ENCODE measurements at regions not wholly inside any gene's neighbourhood (a gene's known extent, or its start where the extent isn't known, plus 50 kb on each side); places are given as distances from the start of the nearest gene placed in this dataset.

- no peak for FAIRE-seq
Measured at GRCh38 chr7:4613846-4614548, 68.1 kb upstream of the FOXK1 start.

GRCh38 chr7:4616116-4616515 is 66.0 kb upstream of the FOXK1 start:
- FAIRE-seq: no peak

DNA sequence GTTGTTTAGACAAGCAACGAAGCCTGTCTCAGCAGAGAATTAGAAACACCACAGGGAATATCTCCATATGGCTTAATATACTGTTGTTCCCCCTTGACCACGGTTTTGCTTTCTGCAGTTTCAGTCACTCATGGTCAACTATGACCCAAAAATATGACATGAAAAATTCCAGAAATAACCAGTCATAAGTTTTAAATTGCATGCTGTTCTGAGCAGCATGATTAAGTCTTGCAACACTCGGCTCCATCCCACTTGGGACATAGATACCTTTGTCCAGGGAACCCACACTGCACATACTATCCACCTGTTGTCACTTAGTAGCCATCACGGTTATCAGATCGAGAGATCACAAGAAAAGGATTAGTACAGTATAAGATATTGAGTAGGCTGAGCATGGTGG is 60.7 kb upstream of the FOXK1 start:
- no peak for FAIRE-seq

DNA sequence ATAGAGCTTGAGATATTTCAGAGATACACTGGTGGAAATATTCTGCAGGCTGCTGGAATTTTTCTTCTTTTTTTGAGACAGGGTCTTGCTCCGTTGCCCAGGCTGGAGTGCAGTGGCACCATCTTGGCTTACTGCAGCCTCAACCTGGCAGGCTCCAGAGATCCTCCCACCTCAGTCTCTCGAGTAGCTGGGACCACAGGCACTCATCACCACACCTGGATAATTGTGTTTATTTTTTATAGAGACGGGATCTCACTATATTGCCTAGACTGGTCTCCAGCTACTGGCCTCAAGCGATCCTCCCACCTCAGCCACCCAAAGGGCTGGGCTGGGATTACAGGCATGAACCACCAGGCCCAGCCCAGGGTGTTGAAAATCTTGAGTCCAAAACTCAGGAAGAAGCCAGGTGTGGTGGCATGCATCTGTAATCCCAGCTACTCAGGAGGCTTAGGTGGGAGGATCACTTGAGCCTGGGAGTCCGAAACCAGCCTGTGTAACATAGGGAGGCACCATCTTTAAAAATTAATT is 55.7 kb upstream of the FOXK1 start:
- no peak for FAIRE-seq

DNA sequence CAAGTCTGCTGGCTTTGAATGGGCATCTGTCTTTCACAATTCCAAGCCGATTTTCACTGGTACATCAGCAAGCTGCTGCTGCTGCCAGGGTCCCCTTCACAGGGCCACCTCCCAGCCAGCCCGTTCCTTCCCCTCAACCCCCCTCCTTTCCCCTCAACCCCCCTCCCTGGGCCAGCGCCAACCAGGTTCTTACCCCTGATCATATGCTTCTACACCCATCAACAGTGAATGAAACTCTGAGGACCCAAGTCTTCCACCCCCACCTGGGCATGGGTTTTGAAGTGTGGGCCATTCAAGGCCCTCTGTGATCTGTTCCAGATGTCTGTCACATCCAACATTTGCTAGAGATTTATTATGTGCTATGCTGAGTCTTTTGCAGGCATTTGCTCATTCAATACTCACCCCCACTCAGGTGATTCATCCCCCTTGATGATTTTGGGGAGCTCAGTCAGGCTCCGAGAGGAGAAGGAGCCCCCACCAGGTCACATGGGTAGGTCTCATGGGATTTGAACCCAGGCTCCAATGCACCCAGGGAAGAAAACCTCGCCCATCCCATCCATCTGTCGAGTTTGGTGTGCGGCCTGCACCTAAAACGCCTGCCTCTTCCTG is 52.7 kb upstream of the FOXK1 start:
- no peak for FAIRE-seq

GRCh38 chr7:4631380-4632179 is 50.5 kb upstream of the FOXK1 start:
- FAIRE-seq: no peak

All from colon (tissue), 2 donors.